ENCODE measurements at regions not wholly inside any gene's neighbourhood (a gene's known extent, or its start where the extent isn't known, plus 50 kb on each side); places are given as distances from the start of the nearest gene placed in this dataset.

GRCh38 chr15:91635080-91635479 is 218.4 kb upstream of the SLCO3A1 start:
- TF ChIP-seq POLR2A (conservative IDR thresholded peaks at IDR 0.05) (no peak), MED1 (CRISPR knock-in tag; IDR thresholded peaks at IDR 0.05; ENCODE audit: borderline replicate concordance) (no peak), JUND (IDR thresholded peaks at IDR 0.05; ENCODE audit: borderline replicate concordance, low read depth, low read length) (no peak), JUND (tag; IDR thresholded peaks at IDR 0.05; ENCODE audit: borderline replicate concordance, low read depth, low read length) (no peak), POLR2AphosphoS5 (IDR thresholded peaks at IDR 0.05; ENCODE audit: control insufficient read depth, insufficient read depth, low read depth, low read length) (no peak), POLR2AphosphoS2 (IDR thresholded peaks at IDR 0.05; ENCODE audit: low read length) (no peak), ZNF140 (CRISPR knock-in tag; IDR thresholded peaks at IDR 0.05) (no peak), IRF9 (tag; IDR thresholded peaks at IDR 0.05) (no peak), JUN (IDR thresholded peaks at IDR 0.05; ENCODE audit: borderline replicate concordance, low read depth, low read length) (no peak), JUN (CRISPR knock-in tag; IDR thresholded peaks at IDR 0.05; ENCODE audit: borderline replicate concordance) (no peak)
